Glutamatergic neuron (in vitro differentiated cells): ENCODE measurements at regions not wholly inside any gene's neighbourhood (a gene's known extent, or its start where the extent isn't known, plus 50 kb on each side); places are given as distances from the start of the nearest gene placed in this dataset.

Experiments
- DNase-seq: peaks from one replicate; pipeline ENCODE4 v3.0.0; 2022
- H3K27ac Mint-ChIP-seq: one replicate; pipeline ENCODE4 v1.8.0; 2020; ENCODE audit warnings: mild to moderate bottlenecking, mixed read lengths, inconsistent platforms; ENCODE audit not compliant: unreplicated experiment
- H3K27me3 Mint-ChIP-seq: one replicate; pipeline ENCODE4 v1.8.0; 2020; ENCODE audit warnings: mild to moderate bottlenecking, moderate library complexity, mixed read lengths, inconsistent platforms; ENCODE audit not compliant: unreplicated experiment
- H3K36me3 Mint-ChIP-seq: one replicate; pipeline ENCODE4 v1.8.0; 2020; ENCODE audit warnings: mild to moderate bottlenecking, mixed read lengths, inconsistent platforms; ENCODE audit not compliant: unreplicated experiment
- H3K4me1 Mint-ChIP-seq: one replicate; pipeline ENCODE4 v1.8.0; 2020; ENCODE audit warnings: mild to moderate bottlenecking, low read depth, mixed read lengths, inconsistent platforms; ENCODE audit not compliant: unreplicated experiment
- H3K4me3 Mint-ChIP-seq: one replicate; pipeline ENCODE4 v1.8.0; 2020; ENCODE audit warnings: mild to moderate bottlenecking, mixed read lengths, inconsistent platforms; ENCODE audit not compliant: unreplicated experiment
- H3K9me3 Mint-ChIP-seq: one replicate; pipeline ENCODE4 v1.8.0; 2020; ENCODE audit warnings: mild to moderate bottlenecking, moderate library complexity, mixed read lengths, inconsistent platforms; ENCODE audit not compliant: unreplicated experiment
- TF ChIP-seq, protein P1 (sequence below): fragments of 200-600 bp; sonication (generic); IDR thresholded peaks from one replicate; pipeline ENCODE4 v1.5.0; 2021; ENCODE audit not compliant: partially characterized antibody, unreplicated experiment

DNA sequence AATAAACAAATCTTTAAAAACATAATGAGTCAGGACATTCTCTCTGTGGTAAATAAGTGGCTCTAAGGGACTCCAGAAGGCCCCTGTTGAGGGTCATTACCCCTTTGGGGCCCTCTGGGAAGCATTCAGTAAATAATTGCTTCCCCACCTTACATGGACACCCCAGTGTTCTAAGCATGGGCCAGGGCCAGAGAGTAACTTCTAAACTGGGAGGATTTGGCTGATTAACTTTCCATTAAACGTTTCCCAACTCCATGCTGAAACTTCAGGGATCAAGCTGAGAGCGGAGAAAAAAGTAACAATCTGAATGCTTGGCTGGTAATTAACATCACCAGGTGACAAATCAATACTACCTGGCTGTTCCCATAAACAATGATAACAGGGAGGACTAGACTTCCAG, 783.9 kb upstream of the LRRC4C start:
- no peak overlapping the region for H3K27ac Mint-ChIP-seq
- H3K9me3 Mint-ChIP-seq = no peaks in the 10 kb centered on the region
- TF ChIP-seq, protein P1, sequence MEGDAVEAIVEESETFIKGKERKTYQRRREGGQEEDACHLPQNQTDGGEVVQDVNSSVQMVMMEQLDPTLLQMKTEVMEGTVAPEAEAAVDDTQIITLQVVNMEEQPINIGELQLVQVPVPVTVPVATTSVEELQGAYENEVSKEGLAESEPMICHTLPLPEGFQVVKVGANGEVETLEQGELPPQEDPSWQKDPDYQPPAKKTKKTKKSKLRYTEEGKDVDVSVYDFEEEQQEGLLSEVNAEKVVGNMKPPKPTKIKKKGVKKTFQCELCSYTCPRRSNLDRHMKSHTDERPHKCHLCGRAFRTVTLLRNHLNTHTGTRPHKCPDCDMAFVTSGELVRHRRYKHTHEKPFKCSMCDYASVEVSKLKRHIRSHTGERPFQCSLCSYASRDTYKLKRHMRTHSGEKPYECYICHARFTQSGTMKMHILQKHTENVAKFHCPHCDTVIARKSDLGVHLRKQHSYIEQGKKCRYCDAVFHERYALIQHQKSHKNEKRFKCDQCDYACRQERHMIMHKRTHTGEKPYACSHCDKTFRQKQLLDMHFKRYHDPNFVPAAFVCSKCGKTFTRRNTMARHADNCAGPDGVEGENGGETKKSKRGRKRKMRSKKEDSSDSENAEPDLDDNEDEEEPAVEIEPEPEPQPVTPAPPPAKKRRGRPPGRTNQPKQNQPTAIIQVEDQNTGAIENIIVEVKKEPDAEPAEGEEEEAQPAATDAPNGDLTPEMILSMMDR = no peak

GRCh38 chr11:42244376-42244775, 784.9 kb upstream of the LRRC4C start:
- Mint-ChIP-seq H3K27ac (no peak overlapping the region), H3K9me3 (no peaks in the 10 kb centered on the region), H3K4me1 (no peaks in the 10 kb centered on the region), H3K4me3 (no peak overlapping the region), H3K36me3 (no peaks in the 10 kb centered on the region), H3K27me3 (no peaks in the 10 kb centered on the region)
- DNase-seq = no peak
- TF ChIP-seq, protein P1 = no peak

More for the DNA sequence above, 783.9 kb upstream of the LRRC4C start:
- H3K36me3 Mint-ChIP-seq = no peaks in the 10 kb centered on the region
- DNase-seq = no peak
- no peaks in the 10 kb centered on the region for H3K4me1 Mint-ChIP-seq
- H3K4me3 Mint-ChIP-seq = no peak overlapping the region
- no peaks in the 10 kb centered on the region for H3K27me3 Mint-ChIP-seq

DNA sequence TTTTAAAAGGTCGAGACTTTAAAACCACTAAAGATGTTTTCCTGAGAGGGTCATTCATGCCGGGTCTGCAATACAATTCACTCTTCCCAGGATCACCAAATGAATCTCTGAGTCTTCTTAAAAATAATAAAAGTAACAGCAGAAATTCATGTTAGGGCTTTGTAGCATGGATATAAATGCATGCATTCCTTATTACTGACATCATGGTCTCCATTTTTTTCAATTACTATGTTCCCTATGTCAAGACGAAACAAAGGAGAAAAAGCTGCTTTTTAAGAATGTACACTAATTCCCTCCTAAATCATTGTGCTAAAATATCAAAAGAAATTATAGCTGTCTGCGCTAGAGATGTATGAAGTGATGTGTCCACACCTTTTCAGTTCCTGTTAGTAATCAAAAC, 789.9 kb upstream of the LRRC4C start:
- H3K36me3 Mint-ChIP-seq = no peaks in the 10 kb centered on the region
- DNase-seq = no peak
- H3K9me3 Mint-ChIP-seq = no peaks in the 10 kb centered on the region
- TF ChIP-seq, protein P1 = no peak
- H3K4me1 Mint-ChIP-seq = no peaks in the 10 kb centered on the region
- no peaks in the 10 kb centered on the region for H3K27me3 Mint-ChIP-seq
- no peak overlapping the region for H3K4me3 Mint-ChIP-seq
- H3K27ac Mint-ChIP-seq = no peak overlapping the region

DNA sequence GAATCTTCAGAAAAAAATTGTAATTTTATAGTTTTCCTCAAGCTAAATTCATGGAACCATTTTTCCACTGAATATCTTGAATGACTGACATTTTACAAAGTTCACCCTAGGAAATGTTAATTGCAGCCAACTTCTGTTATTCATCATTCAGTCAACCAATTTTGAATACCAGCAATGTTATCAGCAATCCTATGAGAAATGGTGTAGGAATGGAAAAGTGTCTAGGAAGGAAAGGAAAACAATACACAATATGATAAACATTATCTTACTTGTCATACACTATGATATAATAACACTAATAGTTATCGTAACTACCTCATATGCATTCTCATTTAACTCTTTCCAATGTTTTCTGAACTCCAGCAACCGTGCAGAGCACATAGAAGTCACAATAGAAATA, 790.5 kb upstream of the LRRC4C start:
- no peaks in the 10 kb centered on the region for H3K27me3 Mint-ChIP-seq
- H3K4me3 Mint-ChIP-seq = no peak overlapping the region
- H3K36me3 Mint-ChIP-seq = no peaks in the 10 kb centered on the region
- no peaks in the 10 kb centered on the region for H3K9me3 Mint-ChIP-seq
- DNase-seq = no peak
- no peak overlapping the region for H3K27ac Mint-ChIP-seq
- TF ChIP-seq, protein P1 = no peak
- H3K4me1 Mint-ChIP-seq = no peaks in the 10 kb centered on the region

- no peak overlapping the region for H3K27ac Mint-ChIP-seq
- no peaks in the 10 kb centered on the region for H3K4me1 Mint-ChIP-seq
- TF ChIP-seq, protein P1 = no peak
- DNase-seq = no peak
- no peaks in the 10 kb centered on the region for H3K36me3 Mint-ChIP-seq
- H3K9me3 Mint-ChIP-seq = no peaks in the 10 kb centered on the region
- no peaks in the 10 kb centered on the region for H3K27me3 Mint-ChIP-seq
- H3K4me3 Mint-ChIP-seq = no peak overlapping the region
Observed at GRCh38 chr11:42251984-42252383, 792.5 kb upstream of the LRRC4C start.
